ENCODE measurements at regions not wholly inside any gene's neighbourhood (a gene's known extent, or its start where the extent isn't known, plus 50 kb on each side); places are given as distances from the start of the nearest gene placed in this dataset.

- TF ChIP-seq ATF3 (IDR thresholded peaks at IDR 0.05) = no peak
- TF ChIP-seq ELF1 (IDR thresholded peaks at IDR 0.05; ENCODE audit: borderline replicate concordance, low read depth) = no peak
- TF ChIP-seq POLR2AphosphoS5 (IDR thresholded peaks at IDR 0.05; ENCODE audit: low read depth, low read length) = no peak
- no peak for TF ChIP-seq YY1 (IDR thresholded peaks at IDR 0.05; ENCODE audit: extremely low read depth, insufficient replicate concordance, low read depth, low read length)
Observed at GRCh38 chr6:156597095-156597494, 180.1 kb upstream of the ARID1B start (continued).

GRCh38 chr6:156595476-156595875, 181.7 kb upstream of the ARID1B start:
- Histone ChIP-seq H3K4me3 (replicated peaks in 1 of 2; ENCODE audit: low read depth in 1 of 2, low read length in 2 of 2) (no peak overlapping the region), H3K9me3 (ENCODE audit: control insufficient read depth in 1 of 2, insufficient read depth in 1 of 2, low read depth in 1 of 2, low read length in 2 of 2) (no peaks in the 10 kb centered on the region), H3K4me1 (ENCODE audit: control insufficient read depth in 1 of 2, insufficient read depth in 2 of 2, low read length in 2 of 2) (no peaks in the 10 kb centered on the region), H3K9me2 (ENCODE audit: insufficient read depth) (no peaks in the 10 kb centered on the region), H4K20me1 (ENCODE audit: insufficient read depth) (no peaks in the 10 kb centered on the region), H3K79me2 (ENCODE audit: insufficient read depth, low read length) (no peaks in the 10 kb centered on the region), H3K27me3 (ENCODE audit: insufficient read depth, low read length) (no peaks in the 10 kb centered on the region), H2AFZ (ENCODE audit: low read depth, low read length, poor library complexity, severe bottlenecking) (no peak overlapping the region), H3K9ac (ENCODE audit: low read length) (no peak overlapping the region), H3K4me2 (ENCODE audit: low read length) (no peak overlapping the region), H3K36me3 (ENCODE audit: control insufficient read depth in 1 of 2, insufficient read depth in 2 of 2, low read length in 2 of 2) (no peaks in the 10 kb centered on the region), H3K27ac (ENCODE audit: low read depth, low read length) (no peak overlapping the region)
- DNase-seq (ENCODE audit: low read depth, low spot score) (no peak), ATAC-seq (no peak)
- intact Hi-C loops (cut with micrococcal nuclease) = no loop called here
- ChIA-PET POLR2A (no interaction called here), CTCF (no interaction called here), RAD21 (ENCODE audit: low non-redundant PET in 1 of 2, low total read pairs in 2 of 2, uncharacterized antibody in 2 of 2, unreplicated experiment in 2 of 2) (no interaction called here)
- TF ChIP-seq FOSL1 (IDR thresholded peaks at IDR 0.05; ENCODE audit: low read depth) = no peak
- no peak for TF ChIP-seq SRF (IDR thresholded peaks at IDR 0.05; ENCODE audit: low read depth)
- TF ChIP-seq CEBPB (IDR thresholded peaks at IDR 0.05; ENCODE audit: low read depth) = no peak
- no peak for TF ChIP-seq ELF1 (IDR thresholded peaks at IDR 0.05; ENCODE audit: borderline replicate concordance, low read depth)
- no peak for TF ChIP-seq POLR2AphosphoS5 (IDR thresholded peaks at IDR 0.05; ENCODE audit: low read depth, low read length)
- no peak for TF ChIP-seq RAD21 (IDR thresholded peaks at IDR 0.05; ENCODE audit: low read depth)
- no TSS peak for BruUV-seq (replicated peaks)

- Histone ChIP-seq H3K79me2 (ENCODE audit: insufficient read depth, low read length) (no peaks in the 10 kb centered on the region), H3K4me1 (ENCODE audit: control insufficient read depth in 1 of 2, insufficient read depth in 2 of 2, low read length in 2 of 2) (no peaks in the 10 kb centered on the region), H3K27ac (ENCODE audit: low read depth, low read length) (no peak overlapping the region), H3K4me3 (replicated peaks in 1 of 2; ENCODE audit: low read depth in 1 of 2, low read length in 2 of 2) (no peak overlapping the region), H4K20me1 (ENCODE audit: insufficient read depth) (no peaks in the 10 kb centered on the region), H3K9me2 (ENCODE audit: insufficient read depth) (no peaks in the 10 kb centered on the region), H3K4me2 (ENCODE audit: low read length) (no peak overlapping the region), H3K9me3 (ENCODE audit: control insufficient read depth in 1 of 2, insufficient read depth in 1 of 2, low read depth in 1 of 2, low read length in 2 of 2) (no peaks in the 10 kb centered on the region), H2AFZ (ENCODE audit: low read depth, low read length, poor library complexity, severe bottlenecking) (no peak overlapping the region), H3K36me3 (ENCODE audit: control insufficient read depth in 1 of 2, insufficient read depth in 2 of 2, low read length in 2 of 2) (no peaks in the 10 kb centered on the region), H3K9ac (ENCODE audit: low read length) (no peak overlapping the region), H3K27me3 (ENCODE audit: insufficient read depth, low read length) (no peaks in the 10 kb centered on the region)
- ChIA-PET POLR2A (no interaction called here), RAD21 (ENCODE audit: low non-redundant PET in 1 of 2, low total read pairs in 2 of 2, uncharacterized antibody in 2 of 2, unreplicated experiment in 2 of 2) (no interaction called here), CTCF (no interaction called here)
- DNase-seq (ENCODE audit: low read depth, low spot score) (no peak), ATAC-seq (no peak)
- BruUV-seq (replicated peaks) = no TSS peak
- intact Hi-C loops (cut with micrococcal nuclease) = no loop called here
- no peak for TF ChIP-seq JUND (IDR thresholded peaks at IDR 0.05)
- TF ChIP-seq ELF1 (IDR thresholded peaks at IDR 0.05; ENCODE audit: borderline replicate concordance, low read depth) = no peak
- no peak for TF ChIP-seq RAD21 (IDR thresholded peaks at IDR 0.05; ENCODE audit: low read depth)
- no peak for TF ChIP-seq CBX3 (IDR thresholded peaks at IDR 0.05; ENCODE audit: low read depth)
- TF ChIP-seq, protein P1, sequence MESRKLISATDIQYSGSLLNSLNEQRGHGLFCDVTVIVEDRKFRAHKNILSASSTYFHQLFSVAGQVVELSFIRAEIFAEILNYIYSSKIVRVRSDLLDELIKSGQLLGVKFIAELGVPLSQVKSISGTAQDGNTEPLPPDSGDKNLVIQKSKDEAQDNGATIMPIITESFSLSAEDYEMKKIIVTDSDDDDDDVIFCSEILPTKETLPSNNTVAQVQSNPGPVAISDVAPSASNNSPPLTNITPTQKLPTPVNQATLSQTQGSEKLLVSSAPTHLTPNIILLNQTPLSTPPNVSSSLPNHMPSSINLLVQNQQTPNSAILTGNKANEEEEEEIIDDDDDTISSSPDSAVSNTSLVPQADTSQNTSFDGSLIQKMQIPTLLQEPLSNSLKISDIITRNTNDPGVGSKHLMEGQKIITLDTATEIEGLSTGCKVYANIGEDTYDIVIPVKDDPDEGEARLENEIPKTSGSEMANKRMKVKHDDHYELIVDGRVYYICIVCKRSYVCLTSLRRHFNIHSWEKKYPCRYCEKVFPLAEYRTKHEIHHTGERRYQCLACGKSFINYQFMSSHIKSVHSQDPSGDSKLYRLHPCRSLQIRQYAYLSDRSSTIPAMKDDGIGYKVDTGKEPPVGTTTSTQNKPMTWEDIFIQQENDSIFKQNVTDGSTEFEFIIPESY (IDR thresholded peaks at IDR 0.05; ENCODE audit: extremely low read depth, insufficient replicate concordance, low read length) = no peak
- TF ChIP-seq MAX (IDR thresholded peaks at IDR 0.05) = no peak
- no peak for TF ChIP-seq CEBPB (IDR thresholded peaks at IDR 0.05; ENCODE audit: low read depth)
- TF ChIP-seq EGR1 (IDR thresholded peaks at IDR 0.05; ENCODE audit: low read depth) = no peak
- no peak for TF ChIP-seq EZH2phosphoT487 (IDR thresholded peaks at IDR 0.05; ENCODE audit: borderline replicate concordance)
- TF ChIP-seq, protein P2, sequence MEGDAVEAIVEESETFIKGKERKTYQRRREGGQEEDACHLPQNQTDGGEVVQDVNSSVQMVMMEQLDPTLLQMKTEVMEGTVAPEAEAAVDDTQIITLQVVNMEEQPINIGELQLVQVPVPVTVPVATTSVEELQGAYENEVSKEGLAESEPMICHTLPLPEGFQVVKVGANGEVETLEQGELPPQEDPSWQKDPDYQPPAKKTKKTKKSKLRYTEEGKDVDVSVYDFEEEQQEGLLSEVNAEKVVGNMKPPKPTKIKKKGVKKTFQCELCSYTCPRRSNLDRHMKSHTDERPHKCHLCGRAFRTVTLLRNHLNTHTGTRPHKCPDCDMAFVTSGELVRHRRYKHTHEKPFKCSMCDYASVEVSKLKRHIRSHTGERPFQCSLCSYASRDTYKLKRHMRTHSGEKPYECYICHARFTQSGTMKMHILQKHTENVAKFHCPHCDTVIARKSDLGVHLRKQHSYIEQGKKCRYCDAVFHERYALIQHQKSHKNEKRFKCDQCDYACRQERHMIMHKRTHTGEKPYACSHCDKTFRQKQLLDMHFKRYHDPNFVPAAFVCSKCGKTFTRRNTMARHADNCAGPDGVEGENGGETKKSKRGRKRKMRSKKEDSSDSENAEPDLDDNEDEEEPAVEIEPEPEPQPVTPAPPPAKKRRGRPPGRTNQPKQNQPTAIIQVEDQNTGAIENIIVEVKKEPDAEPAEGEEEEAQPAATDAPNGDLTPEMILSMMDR (IDR thresholded peaks at IDR 0.05 in 2 of 3, conservative IDR thresholded peaks at IDR 0.05 in 1 of 3; ENCODE audit: borderline replicate concordance in 1 of 3, insufficient read depth in 1 of 3, low read depth in 2 of 3, low read length in 2 of 3) = no peak
- TF ChIP-seq YY1 (IDR thresholded peaks at IDR 0.05; ENCODE audit: extremely low read depth, insufficient replicate concordance, low read depth, low read length) = no peak
- no peak for TF ChIP-seq SIN3A (IDR thresholded peaks at IDR 0.05; ENCODE audit: low read depth)
Observed at GRCh38 chr6:156593893-156594292, 183.3 kb upstream of the ARID1B start.
